ENCODE measurements at regions not wholly inside any gene's neighbourhood (a gene's known extent, or its start where the extent isn't known, plus 50 kb on each side); places are given as distances from the start of the nearest gene placed in this dataset.

- Histone ChIP-seq H3K4me1 (ENCODE audit: control insufficient read depth in 2 of 2, insufficient read depth in 2 of 2, low read length in 1 of 2) (peaks cover 0 to 4% of the 10 kb centered on the region in 2 donors), H3K27me3 (ENCODE audit: control insufficient read depth in 1 of 2, insufficient read depth in 2 of 2, low read length in 2 of 2) (no peaks in the 10 kb centered on the region), H3K36me3 (ENCODE audit: control insufficient read depth in 2 of 2, insufficient read depth in 2 of 2, low read length in 1 of 2) (no peaks in the 10 kb centered on the region), H3K4me3 (ENCODE audit: low read depth in 1 of 2, low read length in 2 of 2) (no peak overlapping the region), H3K9me3 (ENCODE audit: control insufficient read depth in 2 of 2, insufficient read depth in 1 of 2, low read depth in 1 of 2, low read length in 1 of 2) (no peaks in the 10 kb centered on the region), H3K27ac (ENCODE audit: low read depth in 2 of 2, low read length in 1 of 2) (no peak overlapping the region)
- WGBS, 2 donors, result 74 to 84% methylated on average over 16 of the region's 16 CpGs
These were observed 374.4 kb upstream of the SALL3 start for GRCh38 chr18:78605255-78605654.

GRCh38 chr18:78607221-78607620 lies 372.4 kb upstream of the SALL3 start:
- H3K27ac ChIP-seq (ENCODE audit: low read depth in 2 of 2, low read length in 1 of 2), result no peak overlapping the region
- peaks cover 0 to 2% of the 10 kb centered on the region in 2 donors for H3K9me3 ChIP-seq (ENCODE audit: control insufficient read depth in 2 of 2, insufficient read depth in 1 of 2, low read depth in 1 of 2, low read length in 1 of 2)
- WGBS, 2 donors, result 53 to 63% methylated on average over 17 of the region's 17 CpGs

GRCh38 chr18:78607784-78608183 lies 371.8 kb upstream of the SALL3 start:
- Histone ChIP-seq H3K36me3 (ENCODE audit: control insufficient read depth in 2 of 2, insufficient read depth in 2 of 2, low read length in 1 of 2) (no peaks in the 10 kb centered on the region), H3K27me3 (ENCODE audit: control insufficient read depth in 1 of 2, insufficient read depth in 2 of 2, low read length in 2 of 2) (no peaks in the 10 kb centered on the region)
- WGBS, 2 donors, result 62 to 70% methylated on average over 15 of the region's 15 CpGs

More at GRCh38 chr18:78607221-78607620, 372.4 kb upstream of the SALL3 start:
- Histone ChIP-seq H3K4me1 (ENCODE audit: control insufficient read depth in 2 of 2, insufficient read depth in 2 of 2, low read length in 1 of 2) (peaks cover 0 to 4% of the 10 kb centered on the region in 2 donors), H3K27me3 (ENCODE audit: control insufficient read depth in 1 of 2, insufficient read depth in 2 of 2, low read length in 2 of 2) (no peaks in the 10 kb centered on the region), H3K36me3 (ENCODE audit: control insufficient read depth in 2 of 2, insufficient read depth in 2 of 2, low read length in 1 of 2) (no peaks in the 10 kb centered on the region), H3K4me3 (ENCODE audit: low read depth in 1 of 2, low read length in 2 of 2) (no peak overlapping the region)

DNA sequence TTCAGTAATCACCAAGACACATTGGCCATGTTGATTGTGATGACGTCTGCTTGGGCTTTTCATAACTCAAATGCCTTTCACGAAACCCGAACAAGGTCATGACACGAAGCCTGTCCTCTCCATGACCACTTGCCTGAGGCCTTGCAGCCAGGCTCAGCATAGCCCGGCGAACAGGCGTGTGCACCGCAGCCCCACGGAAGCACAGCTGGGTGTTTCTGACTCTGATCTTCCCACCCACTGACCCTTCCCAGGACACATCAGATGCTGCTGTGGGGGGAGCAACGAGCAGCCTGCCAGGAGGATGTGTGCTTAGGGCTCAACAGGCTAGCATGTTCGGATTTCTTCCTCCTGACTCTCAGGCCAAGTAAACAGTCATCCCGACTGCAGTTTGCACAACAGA lies 369.4 kb upstream of the SALL3 start:
- peaks cover 0 to 2% of the 10 kb centered on the region in 2 donors for H3K9me3 ChIP-seq (ENCODE audit: control insufficient read depth in 2 of 2, insufficient read depth in 1 of 2, low read depth in 1 of 2, low read length in 1 of 2)
- peaks cover 0 to 4% of the 10 kb centered on the region in 2 donors for H3K4me1 ChIP-seq (ENCODE audit: control insufficient read depth in 2 of 2, insufficient read depth in 2 of 2, low read length in 1 of 2)
- H3K27ac ChIP-seq (ENCODE audit: low read depth in 2 of 2, low read length in 1 of 2), result no peak overlapping the region
- no peak overlapping the region for H3K4me3 ChIP-seq (ENCODE audit: low read depth in 1 of 2, low read length in 2 of 2)
- no peaks in the 10 kb centered on the region for H3K27me3 ChIP-seq (ENCODE audit: control insufficient read depth in 1 of 2, insufficient read depth in 2 of 2, low read length in 2 of 2)
- no peaks in the 10 kb centered on the region for H3K36me3 ChIP-seq (ENCODE audit: control insufficient read depth in 2 of 2, insufficient read depth in 2 of 2, low read length in 1 of 2)
- WGBS, 2 donors, result 74 to 79% methylated on average over 12 of the region's 12 CpGs

More at GRCh38 chr18:78607784-78608183, 371.8 kb upstream of the SALL3 start:
- Histone ChIP-seq H3K4me1 (ENCODE audit: control insufficient read depth in 2 of 2, insufficient read depth in 2 of 2, low read length in 1 of 2) (peaks cover 0 to 4% of the 10 kb centered on the region in 2 donors), H3K27ac (ENCODE audit: low read depth in 2 of 2, low read length in 1 of 2) (no peak overlapping the region), H3K9me3 (ENCODE audit: control insufficient read depth in 2 of 2, insufficient read depth in 1 of 2, low read depth in 1 of 2, low read length in 1 of 2) (peaks cover 0 to 2% of the 10 kb centered on the region in 2 donors), H3K4me3 (ENCODE audit: low read depth in 1 of 2, low read length in 2 of 2) (no peak overlapping the region)

- H3K4me3 ChIP-seq (ENCODE audit: low read depth in 1 of 2, low read length in 2 of 2), result no peak overlapping the region
- no peaks in the 10 kb centered on the region for H3K36me3 ChIP-seq (ENCODE audit: control insufficient read depth in 2 of 2, insufficient read depth in 2 of 2, low read length in 1 of 2)
- WGBS, 2 donors, result 87 to 89% methylated on average over 16 of the region's 16 CpGs
- H3K27me3 ChIP-seq (ENCODE audit: control insufficient read depth in 1 of 2, insufficient read depth in 2 of 2, low read length in 2 of 2), result no peaks in the 10 kb centered on the region
- peaks cover 0 to 2% of the 10 kb centered on the region in 2 donors for H3K9me3 ChIP-seq (ENCODE audit: control insufficient read depth in 2 of 2, insufficient read depth in 1 of 2, low read depth in 1 of 2, low read length in 1 of 2)
- peaks cover 0 to 2% of the 10 kb centered on the region in 2 donors for H3K4me1 ChIP-seq (ENCODE audit: control insufficient read depth in 2 of 2, insufficient read depth in 2 of 2, low read length in 1 of 2)
- H3K27ac ChIP-seq (ENCODE audit: low read depth in 2 of 2, low read length in 1 of 2), result no peak overlapping the region
These were observed 368.3 kb upstream of the SALL3 start for GRCh38 chr18:78611201-78611800.

DNA sequence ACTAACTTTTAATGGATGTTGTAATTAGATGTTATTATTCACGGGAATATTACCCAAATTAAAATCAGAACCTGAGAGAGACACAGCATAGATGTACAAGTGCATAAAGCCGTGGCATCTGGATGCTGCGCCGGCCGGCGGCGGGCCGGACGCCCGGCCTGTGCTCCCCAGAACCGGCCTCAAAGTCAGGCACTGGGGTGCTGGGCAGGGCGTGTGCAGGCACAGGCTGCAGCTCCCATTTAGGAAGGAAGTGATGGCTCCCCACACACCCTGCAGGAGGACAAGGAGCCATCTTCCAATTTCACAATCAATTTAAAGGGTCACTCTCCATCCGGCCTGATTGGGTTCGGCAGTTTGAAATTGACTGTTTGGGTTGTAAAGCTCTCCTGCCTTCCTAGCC lies 367.7 kb upstream of the SALL3 start:
- Histone ChIP-seq H3K4me1 (ENCODE audit: control insufficient read depth in 2 of 2, insufficient read depth in 2 of 2, low read length in 1 of 2) (no peaks in the 10 kb centered on the region), H3K9me3 (ENCODE audit: control insufficient read depth in 2 of 2, insufficient read depth in 1 of 2, low read depth in 1 of 2, low read length in 1 of 2) (peaks cover 0 to 2% of the 10 kb centered on the region in 2 donors), H3K4me3 (ENCODE audit: low read depth in 1 of 2, low read length in 2 of 2) (no peak overlapping the region), H3K27me3 (ENCODE audit: control insufficient read depth in 1 of 2, insufficient read depth in 2 of 2, low read length in 2 of 2) (no peaks in the 10 kb centered on the region), H3K27ac (ENCODE audit: low read depth in 2 of 2, low read length in 1 of 2) (no peak overlapping the region), H3K36me3 (ENCODE audit: control insufficient read depth in 2 of 2, insufficient read depth in 2 of 2, low read length in 1 of 2) (no peaks in the 10 kb centered on the region)
- WGBS, 2 donors, result 87 to 91% methylated on average over 14 of the region's 14 CpGs

DNA sequence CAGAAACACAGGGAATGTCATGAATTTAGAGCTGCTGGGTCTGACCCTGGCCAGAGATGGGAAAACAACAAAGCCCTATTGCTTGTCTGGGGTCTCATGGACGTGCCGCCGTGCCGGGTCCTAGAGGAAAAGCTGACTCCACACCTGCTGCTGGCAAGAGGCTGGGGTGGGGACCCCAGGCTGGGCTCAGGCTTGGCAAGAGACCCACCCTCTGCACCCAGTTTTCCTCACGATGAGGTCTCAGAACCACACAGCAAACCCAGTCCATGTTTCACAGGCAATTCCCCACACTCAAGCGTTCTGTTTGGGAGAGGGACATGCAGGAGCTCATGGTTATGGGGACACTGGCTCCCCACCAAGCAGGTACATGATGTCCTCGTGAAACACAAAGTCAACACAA lies 367.3 kb upstream of the SALL3 start:
- WGBS, 2 donors, result 76 to 80% methylated on average over 7 of the region's 7 CpGs
- Histone ChIP-seq H3K27ac (ENCODE audit: low read depth in 2 of 2, low read length in 1 of 2) (no peak overlapping the region), H3K4me1 (ENCODE audit: control insufficient read depth in 2 of 2, insufficient read depth in 2 of 2, low read length in 1 of 2) (no peaks in the 10 kb centered on the region), H3K4me3 (ENCODE audit: low read depth in 1 of 2, low read length in 2 of 2) (no peak overlapping the region), H3K9me3 (ENCODE audit: control insufficient read depth in 2 of 2, insufficient read depth in 1 of 2, low read depth in 1 of 2, low read length in 1 of 2) (peaks cover 0 to 2% of the 10 kb centered on the region in 2 donors), H3K27me3 (ENCODE audit: control insufficient read depth in 1 of 2, insufficient read depth in 2 of 2, low read length in 2 of 2) (no peaks in the 10 kb centered on the region), H3K36me3 (ENCODE audit: control insufficient read depth in 2 of 2, insufficient read depth in 2 of 2, low read length in 1 of 2) (no peaks in the 10 kb centered on the region)

DNA sequence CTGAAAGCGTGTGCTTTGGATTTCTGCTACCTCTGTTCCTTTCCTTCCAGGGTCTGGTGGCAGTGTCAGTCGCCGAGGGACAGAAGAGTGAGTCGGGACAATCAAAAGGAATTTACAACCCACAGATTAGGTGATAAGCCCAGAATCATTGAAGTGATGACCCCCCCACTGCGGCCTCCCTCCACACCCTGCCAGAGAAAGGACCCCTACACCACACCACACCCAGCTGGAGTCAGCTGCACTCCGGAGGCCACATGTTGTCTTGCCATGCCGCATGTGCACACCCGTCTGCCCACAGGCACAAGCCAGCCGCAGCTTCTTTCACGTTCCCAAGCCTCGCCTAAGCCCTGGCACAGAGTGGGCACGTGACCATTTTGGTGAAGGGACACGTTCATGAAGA lies 366.8 kb upstream of the SALL3 start:
- H3K27me3 ChIP-seq (ENCODE audit: control insufficient read depth in 1 of 2, insufficient read depth in 2 of 2, low read length in 2 of 2), result no peaks in the 10 kb centered on the region
- H3K27ac ChIP-seq (ENCODE audit: low read depth in 2 of 2, low read length in 1 of 2), result no peak overlapping the region
- no peaks in the 10 kb centered on the region for H3K4me1 ChIP-seq (ENCODE audit: control insufficient read depth in 2 of 2, insufficient read depth in 2 of 2, low read length in 1 of 2)
- no peaks in the 10 kb centered on the region for H3K36me3 ChIP-seq (ENCODE audit: control insufficient read depth in 2 of 2, insufficient read depth in 2 of 2, low read length in 1 of 2)
- 78 to 81% methylated on average over 13 of the region's 13 CpGs for WGBS, 2 donors
- H3K9me3 ChIP-seq (ENCODE audit: control insufficient read depth in 2 of 2, insufficient read depth in 1 of 2, low read depth in 1 of 2, low read length in 1 of 2), result peaks cover under 1 to 2% of the 10 kb centered on the region in 2 donors
- H3K4me3 ChIP-seq (ENCODE audit: low read depth in 1 of 2, low read length in 2 of 2), result no peak overlapping the region

DNA sequence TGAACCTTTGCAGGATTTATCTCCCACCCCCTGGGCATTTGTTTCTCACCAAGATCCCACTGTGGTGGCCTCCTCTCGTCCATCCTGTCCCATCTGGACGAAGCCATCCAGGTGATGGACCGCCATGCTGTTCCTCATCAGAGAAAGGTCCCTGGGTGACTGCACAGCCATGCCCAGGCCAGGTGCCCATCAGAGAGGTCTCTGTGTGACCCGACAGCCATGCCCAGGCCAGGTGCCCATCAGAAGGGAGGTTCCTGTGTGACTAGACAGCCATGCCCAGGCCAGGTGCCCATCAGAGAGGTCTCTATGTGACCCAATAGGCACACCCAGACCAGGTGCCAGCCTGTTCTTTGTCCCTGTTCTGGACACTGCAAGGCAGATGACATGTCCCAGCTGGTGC lies 360.9 kb upstream of the SALL3 start:
- H3K27ac ChIP-seq (ENCODE audit: low read depth in 2 of 2, low read length in 1 of 2), result no peak overlapping the region
- no peaks in the 10 kb centered on the region for H3K27me3 ChIP-seq (ENCODE audit: control insufficient read depth in 1 of 2, insufficient read depth in 2 of 2, low read length in 2 of 2)
- no peaks in the 10 kb centered on the region for H3K36me3 ChIP-seq (ENCODE audit: control insufficient read depth in 2 of 2, insufficient read depth in 2 of 2, low read length in 1 of 2)
- H3K9me3 ChIP-seq (ENCODE audit: control insufficient read depth in 2 of 2, insufficient read depth in 1 of 2, low read depth in 1 of 2, low read length in 1 of 2), result peaks cover 0 to 7% of the 10 kb centered on the region in 2 donors
- no peak overlapping the region for H3K4me3 ChIP-seq (ENCODE audit: low read depth in 1 of 2, low read length in 2 of 2)
- peaks cover 0 to 2% of the 10 kb centered on the region in 2 donors for H3K4me1 ChIP-seq (ENCODE audit: control insufficient read depth in 2 of 2, insufficient read depth in 2 of 2, low read length in 1 of 2)
- WGBS, 2 donors, result 89 to 91% methylated on average over 4 of the region's 4 CpGs

- 64 to 73% methylated on average over 13 of the region's 13 CpGs for WGBS, 2 donors
- H3K36me3 ChIP-seq (ENCODE audit: control insufficient read depth in 2 of 2, insufficient read depth in 2 of 2, low read length in 1 of 2), result no peaks in the 10 kb centered on the region
These were observed 359.8 kb upstream of the SALL3 start for GRCh38 chr18:78619854-78620253.

More at GRCh38 chr18:78619854-78620253, 359.8 kb upstream of the SALL3 start:
- no peaks in the 10 kb centered on the region for H3K27me3 ChIP-seq (ENCODE audit: control insufficient read depth in 1 of 2, insufficient read depth in 2 of 2, low read length in 2 of 2)
- no peak overlapping the region for H3K4me3 ChIP-seq (ENCODE audit: low read depth in 1 of 2, low read length in 2 of 2)
- H3K9me3 ChIP-seq (ENCODE audit: control insufficient read depth in 2 of 2, insufficient read depth in 1 of 2, low read depth in 1 of 2, low read length in 1 of 2), result peaks cover 0 to 7% of the 10 kb centered on the region in 2 donors
- peaks cover 0 to 8% of the 10 kb centered on the region in 2 donors for H3K4me1 ChIP-seq (ENCODE audit: control insufficient read depth in 2 of 2, insufficient read depth in 2 of 2, low read length in 1 of 2)
- H3K27ac ChIP-seq (ENCODE audit: low read depth in 2 of 2, low read length in 1 of 2), result no peak overlapping the region
